ENCODE measurements at regions not wholly inside any gene's neighbourhood (a gene's known extent, or its start where the extent isn't known, plus 50 kb on each side); places are given as distances from the start of the nearest gene placed in this dataset.
"Not testable (repeated sequence)": the region's sequence is repeated elsewhere in the genome, so short reads cannot be mapped to it uniquely, and the experiment has no call there.

DNA sequence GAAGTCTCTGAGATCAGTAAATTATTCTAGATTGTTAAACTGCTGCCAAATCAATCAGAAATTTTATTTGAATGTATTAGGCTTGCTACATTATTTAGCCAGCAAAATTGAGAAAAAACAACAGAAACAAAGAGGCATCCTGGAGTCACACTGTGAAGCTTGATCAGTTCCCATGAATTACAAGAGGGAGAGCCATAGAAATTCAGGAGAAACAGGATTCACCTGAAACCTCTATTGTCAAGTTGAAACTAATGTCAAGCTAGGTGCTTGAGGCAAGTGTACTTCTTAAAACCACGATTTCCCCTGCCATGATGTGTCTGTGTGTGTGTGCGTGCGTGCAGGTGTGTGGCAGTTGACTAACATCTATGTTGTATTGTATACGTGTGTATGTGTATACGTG is 439.1 kb upstream of the NOX3 start:
- DNase-seq: no peak

DNA sequence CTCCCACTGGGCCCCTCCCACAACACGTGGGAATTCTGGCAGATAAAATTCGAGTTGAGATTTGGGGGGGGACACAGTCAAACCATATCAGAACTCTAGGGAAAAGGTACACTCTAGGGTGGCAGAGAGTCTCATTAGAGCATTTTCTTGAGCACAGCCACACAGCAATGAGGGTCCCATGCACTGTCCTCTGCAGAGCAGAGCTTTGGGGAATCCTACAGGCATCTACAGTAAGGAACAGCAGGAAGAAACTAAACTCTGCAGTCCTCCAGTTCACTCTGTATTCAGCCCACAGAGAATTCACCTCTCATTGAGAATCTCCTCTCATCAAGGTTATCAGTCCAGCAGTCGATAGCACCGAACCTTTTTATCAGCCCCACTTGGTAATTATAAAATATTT is 438.6 kb upstream of the NOX3 start:
- no peak for DNase-seq

DNA sequence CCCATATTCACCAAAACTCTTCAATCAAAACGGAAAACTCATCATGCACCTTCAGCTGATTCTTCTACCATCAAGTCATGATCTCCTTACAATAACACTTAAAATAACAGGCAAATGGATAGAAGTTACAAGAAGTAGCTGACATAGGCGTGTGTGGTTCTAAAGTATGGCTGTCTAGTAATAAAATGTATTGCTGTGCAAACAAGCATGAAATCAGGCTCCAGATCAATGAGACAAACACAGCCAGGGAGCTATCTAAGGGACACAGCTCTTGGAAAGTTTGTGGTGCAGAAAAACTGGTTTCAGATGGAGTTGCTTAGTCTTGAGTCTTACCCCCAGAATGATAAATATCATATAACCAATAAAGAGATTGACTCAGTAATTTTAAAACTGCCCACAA is 434.8 kb upstream of the NOX3 start:
- DNase-seq: no peak

DNA sequence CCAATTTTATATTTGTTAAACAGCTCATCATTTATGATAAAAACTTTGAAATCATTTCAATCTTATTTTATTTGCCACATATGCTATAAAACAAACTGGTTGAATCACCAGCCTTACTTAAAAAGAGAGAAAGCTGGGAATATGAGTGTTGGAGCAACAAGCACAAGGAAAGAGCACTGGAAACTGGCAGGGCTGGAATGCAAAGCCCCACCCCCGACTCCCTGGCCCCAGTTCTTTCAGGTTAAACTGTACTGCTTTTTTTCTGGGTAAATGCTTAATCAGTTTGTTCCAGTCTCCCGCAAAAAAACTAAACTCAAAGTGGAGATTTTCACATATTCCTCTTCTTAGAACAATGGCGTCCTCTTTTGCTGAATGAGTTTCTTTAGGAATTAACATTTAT is 433.8 kb upstream of the NOX3 start:
- no peak for DNase-seq

DNA sequence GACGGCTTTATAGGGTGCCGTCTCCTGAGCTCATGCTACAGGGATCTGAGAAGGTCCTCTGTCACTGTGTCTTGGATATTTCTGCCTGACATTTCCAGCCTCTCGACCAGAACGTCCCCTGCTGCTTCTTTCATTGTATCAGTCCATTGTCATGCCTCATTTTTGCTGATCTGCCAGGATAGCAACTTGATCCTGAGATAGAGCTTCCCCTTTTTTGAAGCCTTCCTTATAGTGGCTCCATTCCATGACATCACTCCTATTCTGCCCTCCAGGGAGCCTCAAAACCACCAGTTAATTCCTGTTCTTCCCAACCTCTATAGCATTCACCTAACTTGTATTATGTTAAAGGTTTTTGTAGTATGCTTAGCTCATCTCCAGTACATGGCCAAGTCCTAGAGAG is 431.8 kb upstream of the NOX3 start:
- DNase-seq: no peak

DNA sequence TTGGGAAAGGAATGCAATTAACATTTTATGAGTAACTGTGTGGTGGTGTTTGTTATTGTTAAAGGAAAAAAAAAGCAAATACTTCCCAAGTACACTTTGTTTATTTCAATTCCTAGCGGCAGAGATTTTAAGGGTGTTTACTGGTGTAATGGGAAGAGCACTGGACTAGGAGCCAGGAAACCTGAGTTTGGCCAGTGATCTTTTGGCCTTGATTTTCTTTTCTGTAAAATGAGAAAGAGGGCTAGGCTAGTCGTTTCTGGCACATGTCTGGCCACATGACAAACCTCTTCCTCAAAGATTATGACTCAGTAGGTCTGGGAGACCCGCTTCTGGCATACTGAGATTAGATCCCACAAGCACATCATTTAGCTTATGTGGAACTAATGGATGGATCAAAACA is 428.1 kb upstream of the NOX3 start:
- no peak for DNase-seq

DNA sequence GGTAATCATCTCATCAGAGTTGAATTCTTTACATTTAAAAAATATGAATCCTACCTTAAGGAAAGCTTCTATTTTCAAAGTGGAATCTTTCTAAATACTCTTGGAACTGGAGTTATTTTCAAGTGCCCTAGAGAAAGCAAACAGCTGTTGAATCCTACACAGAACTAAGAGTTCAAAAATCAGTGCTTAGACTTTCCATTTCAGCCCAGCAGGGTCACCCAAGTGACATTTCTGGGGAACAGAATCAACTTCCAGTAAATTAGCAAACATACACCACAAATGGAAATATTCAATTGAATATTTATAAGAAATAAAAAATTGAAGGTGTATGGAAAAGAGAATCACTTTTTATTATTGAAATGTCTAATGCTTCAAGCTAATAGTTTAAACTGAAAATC is 427.7 kb upstream of the NOX3 start:
- no peak for DNase-seq

DNA sequence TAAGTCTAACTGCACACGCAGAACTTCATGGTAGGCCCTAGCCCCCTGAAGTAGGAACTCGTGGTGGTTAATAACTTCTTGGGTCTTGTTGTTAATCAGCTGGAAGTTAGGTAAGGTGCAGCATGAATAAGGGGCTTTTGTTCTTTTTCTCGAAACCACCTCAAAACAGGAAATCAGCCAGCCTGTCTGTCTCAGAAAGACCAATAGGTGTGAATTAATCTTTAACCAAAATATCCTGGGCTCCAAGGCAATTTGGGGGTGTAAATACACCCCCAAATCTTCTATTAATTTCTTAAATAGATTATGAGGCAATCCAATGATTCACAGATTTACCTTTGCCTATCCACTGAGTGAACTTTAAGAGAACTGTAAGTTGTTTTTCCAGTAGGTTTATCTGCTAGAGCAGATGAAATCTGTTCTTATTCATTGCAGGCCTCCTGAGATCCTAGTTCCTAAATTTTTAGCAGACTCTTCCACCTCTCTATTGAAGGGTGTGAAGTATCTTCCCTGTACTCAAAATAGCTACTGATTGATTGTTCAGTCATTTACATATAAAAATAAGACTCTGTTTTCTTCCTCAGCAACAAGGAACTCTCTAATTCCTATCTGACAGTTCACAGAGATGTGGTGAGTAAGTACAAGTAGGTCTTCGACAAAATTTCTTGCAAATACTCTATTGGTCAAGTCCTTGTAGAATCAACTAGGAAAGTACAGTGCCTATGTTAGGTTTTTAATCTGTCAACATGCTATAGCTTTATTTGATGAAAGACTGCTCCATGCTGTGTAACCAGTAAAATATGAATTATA is 427.1 kb upstream of the NOX3 start:
- DNase-seq: no peak

DNA sequence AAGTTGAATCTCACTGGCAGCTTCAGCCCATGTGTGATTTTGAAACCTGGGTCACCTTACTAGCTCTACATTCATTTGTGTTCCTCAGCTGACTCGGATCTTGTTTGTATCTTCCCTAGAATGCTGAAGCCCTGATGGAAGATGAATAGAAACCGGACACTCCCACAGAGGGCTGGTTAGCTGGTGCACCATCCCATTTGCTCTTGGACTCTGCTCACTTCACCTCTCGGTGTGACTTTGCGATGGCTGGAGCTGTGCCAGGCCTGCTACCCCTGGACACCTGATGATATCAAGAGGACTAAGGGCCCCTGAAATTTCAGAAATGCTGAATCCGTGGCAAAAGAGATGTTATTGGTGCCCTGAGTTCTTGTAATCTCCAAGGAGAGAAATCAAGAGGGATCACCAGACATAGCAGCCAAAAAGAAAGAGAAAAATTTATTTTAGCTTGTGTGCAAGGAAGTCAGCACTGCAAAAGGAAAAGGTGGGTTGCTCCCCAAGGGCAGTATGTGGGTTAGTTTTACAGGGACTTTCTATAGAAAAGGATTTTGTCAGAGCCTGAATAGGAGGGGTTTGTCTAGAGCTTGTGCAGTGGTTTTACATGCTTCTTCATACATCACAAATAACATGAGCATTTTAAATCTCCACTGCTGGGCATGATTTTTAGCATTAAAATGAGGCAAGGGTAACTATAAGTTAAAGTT is 426.3 kb upstream of the NOX3 start:
- DNase-seq: no peak

DNA sequence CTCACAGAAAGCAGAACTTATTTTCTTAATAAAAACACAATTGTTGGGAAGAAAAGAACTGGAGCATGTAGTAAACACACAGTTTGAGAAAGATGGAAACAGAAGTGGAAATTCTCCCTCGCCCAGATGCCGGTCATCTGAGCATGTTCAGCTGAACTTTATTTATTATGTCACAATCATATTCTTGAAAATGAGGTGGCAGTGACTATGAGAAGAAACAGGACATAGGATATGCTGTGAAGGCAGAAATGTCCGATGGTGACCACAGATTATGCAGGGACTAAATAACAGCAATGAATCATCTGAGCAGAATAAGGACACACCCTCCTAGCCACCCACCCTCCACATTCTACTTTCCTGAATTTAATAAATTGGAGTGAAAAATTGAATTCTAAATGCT is 425.3 kb upstream of the NOX3 start:
- no peak for DNase-seq

DNA sequence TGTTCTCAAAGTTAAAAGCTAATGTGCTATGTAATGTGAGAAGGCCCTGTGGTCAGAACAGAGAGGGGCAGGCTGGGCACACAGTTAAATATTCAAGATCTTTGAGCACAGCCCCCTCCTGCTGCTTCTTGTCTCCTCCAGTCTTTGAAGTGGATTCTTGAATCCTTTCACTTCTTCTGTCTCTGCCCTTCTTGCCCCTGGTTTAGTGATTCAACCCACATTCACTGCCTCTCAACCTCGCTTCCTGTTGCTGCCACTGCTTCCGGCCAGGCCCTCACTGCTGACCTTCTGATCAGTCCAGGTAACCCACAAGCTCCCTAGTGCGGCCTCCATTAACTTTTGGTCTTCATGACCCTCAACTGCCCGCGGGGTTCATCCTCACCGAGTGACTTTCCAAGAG is 417.3 kb upstream of the NOX3 start:
- DNase-seq: no peak

DNA sequence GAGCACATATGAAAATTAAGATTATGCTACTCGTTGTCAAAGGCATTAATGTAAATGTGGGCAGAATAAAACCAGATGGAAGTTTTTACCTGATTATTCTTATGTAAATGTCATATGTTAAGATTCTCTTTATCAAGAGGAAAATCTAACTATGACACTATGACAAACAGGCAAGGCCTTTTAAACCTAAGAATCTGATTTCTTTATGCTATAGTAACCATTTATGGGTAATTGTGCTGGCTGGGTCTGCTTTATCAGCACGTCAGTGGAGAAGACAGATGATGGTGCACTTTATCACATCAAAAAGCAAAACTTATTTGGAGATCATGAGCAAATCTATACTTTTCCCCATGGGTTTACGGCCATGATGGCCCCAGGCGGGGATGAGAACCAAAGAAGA is 412.0 kb upstream of the NOX3 start:
- no peak for DNase-seq

DNA sequence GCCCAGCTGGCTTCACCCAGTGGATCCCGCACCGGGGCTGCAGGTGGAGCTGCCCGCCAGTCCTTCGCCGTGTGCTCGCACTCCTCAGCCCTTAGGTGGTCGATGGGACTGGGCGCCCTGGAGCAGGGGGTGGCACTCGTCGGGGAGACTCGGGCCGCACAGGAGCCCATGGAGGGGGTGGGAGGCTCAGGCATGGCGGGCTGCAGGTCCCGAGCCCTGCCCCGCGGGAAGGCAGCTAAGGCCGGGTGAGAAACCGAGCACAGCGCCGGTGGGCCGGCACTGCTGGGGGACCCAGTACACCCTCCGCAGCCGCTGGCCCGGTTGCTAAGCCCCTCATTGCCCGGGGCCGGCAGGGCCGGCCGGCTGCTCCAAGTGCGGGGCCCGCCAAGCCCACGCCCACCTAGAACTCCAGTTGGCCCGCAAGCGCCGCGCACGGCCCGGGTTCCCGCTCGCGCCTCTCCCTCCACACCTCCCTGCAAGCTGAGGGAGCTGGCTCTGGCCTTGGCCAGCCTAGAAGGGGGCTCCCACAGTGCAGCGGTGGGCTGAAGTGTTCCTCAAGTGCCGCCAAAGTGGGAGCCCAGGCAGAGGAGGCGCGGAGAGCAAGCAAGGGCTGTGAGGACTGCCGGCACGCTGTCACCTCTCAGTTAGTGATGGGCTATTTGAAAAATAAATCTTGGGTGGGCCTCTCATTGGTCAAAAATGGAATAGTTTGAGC is 411.2 kb upstream of the NOX3 start:
- not testable (repeated sequence) for DNase-seq

DNA sequence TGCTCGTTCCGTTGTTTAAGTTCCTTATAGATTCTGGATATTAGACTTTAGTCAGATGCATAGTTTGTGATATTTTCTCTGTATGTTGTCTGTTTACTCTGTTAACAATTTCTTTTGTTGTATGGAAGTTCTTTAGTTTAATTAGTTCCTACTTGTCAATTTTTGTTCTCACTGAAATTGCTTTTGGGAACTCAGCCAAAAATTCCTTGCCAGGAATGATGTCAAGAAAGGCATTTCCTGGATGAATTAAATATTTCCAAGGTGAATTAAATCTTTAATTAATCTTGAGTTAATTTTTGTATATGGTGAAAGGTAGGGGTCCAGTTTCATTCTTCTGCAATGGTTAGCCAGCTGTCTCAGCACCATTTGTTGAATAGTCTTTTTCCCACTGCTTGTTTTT is 406.2 kb upstream of the NOX3 start:
- no peak for DNase-seq

DNA sequence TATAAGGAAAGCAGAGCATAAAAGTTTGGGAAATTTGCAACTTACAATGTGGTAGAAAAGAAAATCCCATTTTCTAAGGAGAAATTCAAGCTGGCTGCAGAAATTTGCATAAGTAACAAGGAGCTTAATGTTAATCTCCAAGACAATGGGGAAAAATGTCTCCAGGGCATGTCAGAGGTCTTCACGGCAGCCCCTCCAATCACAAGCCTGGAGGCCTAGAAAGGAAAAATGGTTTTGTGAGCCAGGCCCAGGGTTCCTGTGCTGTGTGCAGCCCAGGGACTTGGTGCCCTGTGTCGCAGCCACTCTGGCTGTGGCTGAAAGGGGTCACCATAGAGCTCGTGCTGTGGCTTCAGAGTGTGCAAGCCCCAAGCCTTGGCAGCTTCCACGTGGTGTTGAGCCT is 403.3 kb upstream of the NOX3 start:
- not testable (repeated sequence) for DNase-seq

DNA sequence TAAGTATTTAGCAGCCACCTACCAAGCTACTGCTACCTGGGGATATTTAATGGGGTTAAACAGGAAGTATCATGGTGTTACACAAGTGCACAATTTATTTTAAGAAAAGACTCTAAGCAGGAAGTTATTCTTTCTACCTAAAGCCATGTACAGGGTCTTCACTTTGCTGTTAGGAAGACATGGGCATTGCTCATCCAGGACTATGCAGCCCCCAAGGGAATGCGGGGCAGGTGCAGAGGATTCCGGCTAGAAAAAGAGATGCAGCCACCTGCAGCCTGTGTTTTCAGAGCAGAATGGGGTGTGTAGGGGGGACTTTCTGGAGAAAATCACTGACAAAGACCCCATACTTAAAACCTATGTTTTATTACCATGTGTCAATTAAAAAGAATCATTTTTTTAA is 399.1 kb upstream of the NOX3 start:
- DNase-seq: no peak

DNA sequence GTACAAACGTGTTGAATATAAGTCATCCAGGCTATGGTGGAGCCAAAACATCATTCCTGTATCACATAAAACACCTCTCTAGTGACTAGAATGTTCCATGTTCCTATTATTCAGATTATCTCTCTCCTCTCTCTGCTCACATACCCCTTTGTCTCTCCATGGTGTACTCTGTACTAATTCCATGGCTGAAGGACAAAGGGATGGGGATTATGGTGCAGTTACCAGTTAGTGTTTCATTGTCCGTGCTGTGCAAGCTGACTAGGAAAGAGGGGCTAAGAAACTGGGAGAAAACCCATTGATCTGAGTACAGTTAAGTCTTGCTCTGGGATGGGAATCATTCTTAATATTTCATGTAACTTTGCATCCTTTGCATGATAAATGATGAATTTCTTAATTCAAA is 397.4 kb upstream of the NOX3 start:
- DNase-seq: no peak

DNA sequence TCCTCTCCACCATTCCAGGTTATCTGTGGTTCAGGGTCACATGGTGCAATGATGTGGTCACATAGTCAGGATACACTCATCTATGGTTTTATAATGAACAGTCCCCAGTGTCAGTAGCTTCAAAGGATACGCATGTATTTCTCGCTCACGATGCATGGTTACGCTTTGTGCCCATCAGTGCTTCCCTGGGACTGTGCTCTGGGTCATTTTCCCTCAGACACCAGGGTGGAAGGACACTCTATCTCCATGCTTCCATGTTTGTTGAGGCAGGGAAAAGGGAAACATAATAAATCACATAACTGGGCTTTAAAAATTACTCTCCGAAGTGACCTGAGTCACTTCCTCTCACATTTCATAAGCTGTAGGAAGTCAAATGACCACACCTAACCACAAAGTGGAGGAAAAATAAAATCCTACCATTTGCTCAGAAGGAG is 394.8 kb upstream of the NOX3 start:
- DNase-seq: no peak

DNA sequence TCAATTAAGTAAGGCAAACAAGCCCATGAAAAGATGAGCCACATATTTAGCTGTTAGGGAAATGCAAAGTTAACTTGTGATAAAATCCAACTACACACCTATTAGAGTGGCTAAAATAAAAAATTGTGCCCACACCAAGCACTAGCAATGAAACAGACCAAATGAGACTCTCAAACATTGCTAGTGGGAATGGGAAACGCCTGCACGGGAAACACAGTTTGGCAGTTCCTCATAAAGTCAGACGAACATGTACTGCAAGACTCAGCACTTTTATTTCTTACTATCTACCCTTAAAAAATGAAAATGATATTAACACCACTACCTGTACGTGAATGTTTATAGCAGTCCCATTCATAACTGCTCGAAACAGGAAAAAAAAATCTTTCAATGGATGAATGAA is 392.1 kb upstream of the NOX3 start:
- no peak for DNase-seq

DNA sequence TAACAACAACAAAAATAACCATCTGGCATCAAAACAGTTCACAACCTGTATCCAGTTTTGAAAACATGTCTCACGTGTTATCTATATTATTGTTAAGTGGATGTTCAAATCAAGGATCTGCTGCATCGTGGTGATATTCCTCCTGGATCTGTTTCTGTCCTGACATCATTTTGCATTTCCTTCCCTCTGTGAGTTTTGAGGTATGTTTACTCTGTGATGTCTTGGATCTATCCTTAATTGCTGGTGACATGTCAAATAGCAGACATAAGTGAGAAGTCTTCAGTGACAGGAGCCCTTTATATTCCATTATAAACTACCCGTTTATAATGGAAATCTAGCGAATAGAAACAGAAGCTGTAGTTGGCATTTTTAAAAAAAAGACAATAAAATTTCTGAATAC is 381.8 kb upstream of the NOX3 start:
- no peak for DNase-seq

DNA sequence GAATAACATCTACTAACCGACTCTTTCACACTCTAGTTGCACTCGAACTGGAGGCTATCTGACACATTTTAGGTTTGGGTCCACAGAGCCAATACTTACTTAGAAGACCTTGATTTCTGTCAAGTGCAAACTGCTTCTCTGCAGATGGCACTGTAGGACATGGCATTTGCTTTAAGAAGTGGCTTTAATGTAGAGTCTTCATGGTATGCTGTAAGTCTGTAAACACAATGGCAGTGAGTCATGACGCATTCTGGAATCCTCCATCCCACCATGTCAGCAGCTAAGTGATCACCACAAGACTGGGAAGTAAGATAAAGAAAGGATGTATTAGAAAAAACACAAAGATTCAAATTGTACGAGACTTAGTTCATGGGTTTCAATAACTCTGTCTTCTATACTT is 377.0 kb upstream of the NOX3 start:
- no peak for DNase-seq

DNA sequence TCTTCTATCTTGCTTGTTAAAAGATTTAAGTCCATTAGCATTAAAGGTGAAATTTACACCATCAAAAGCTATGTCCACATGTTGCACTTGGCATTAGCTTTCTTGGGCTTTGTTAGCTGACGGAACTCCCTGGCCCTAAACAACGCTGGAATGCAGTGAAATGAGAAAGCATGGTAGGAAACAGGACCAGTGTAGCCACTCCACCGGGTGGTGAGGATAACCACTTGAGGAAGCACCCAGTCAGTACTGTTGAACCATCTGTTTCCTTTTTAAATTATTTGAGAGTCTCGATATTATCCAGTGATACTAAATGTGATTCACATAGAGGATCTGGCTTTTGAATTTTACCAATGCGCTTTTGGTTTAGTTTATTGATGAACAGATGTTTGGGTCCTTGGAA is 374.9 kb upstream of the NOX3 start:
- no peak for DNase-seq

DNA sequence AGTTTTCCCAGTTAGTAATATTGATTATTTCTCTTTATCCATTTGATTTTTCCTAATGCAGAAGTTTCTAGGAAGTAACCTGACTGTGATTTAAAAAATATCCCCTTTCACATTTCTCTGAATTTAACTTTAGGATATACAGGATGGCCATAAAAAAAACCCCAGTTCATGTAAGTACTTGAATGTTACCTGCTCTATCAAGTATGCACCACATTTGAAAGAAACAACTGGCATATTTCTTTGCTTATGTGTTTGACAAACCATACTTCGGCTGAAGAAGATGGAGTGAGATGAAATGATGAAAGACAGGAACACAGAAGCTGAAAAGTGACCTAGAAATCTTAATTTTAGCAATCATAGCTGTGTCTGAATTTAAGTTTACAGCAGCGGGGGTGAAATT is 374.0 kb upstream of the NOX3 start:
- DNase-seq: no peak

DNA sequence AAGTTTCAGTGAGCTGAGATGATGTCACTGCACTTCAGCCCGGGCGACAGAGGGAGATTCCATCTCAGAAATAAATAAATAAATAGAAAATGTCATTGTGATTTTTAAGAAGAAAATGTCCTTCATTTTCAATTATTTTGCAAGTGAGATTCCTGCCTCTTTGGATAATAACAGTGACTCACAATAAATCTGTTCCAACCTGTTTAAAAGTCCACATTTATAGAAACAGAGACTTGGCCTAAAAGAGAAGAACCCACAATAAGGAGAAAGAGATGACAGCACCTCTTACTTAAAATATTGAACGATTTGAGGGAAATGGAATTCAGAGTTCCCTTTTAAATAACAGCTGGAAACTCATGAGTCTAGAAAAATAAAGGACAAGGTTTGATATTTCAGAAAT is 373.4 kb upstream of the NOX3 start:
- DNase-seq: no peak

All from skin of body (tissue), 1 donor.